Activated CD4-positive, alpha-beta T cell treated with anti-CD3 and anti-CD28 coated beads, Interleukin-2, Interleukin-6, amounts not matched to agents 100 ng/mL and 50 ng/mL, durations not matched to agents 16 hours and 8 hours (primary cell): ENCODE measurements at regions not wholly inside any gene's neighbourhood (a gene's known extent, or its start where the extent isn't known, plus 50 kb on each side); places are given as distances from the start of the nearest gene placed in this dataset.
A peak's percentile ranks its signal among the peaks of the same experiment; 100 is the strongest.

Source experiments
- DNase-seq: peaks from one replicate; pipeline ENCODE4 v3.0.0-alpha.2; 2020

DNA sequence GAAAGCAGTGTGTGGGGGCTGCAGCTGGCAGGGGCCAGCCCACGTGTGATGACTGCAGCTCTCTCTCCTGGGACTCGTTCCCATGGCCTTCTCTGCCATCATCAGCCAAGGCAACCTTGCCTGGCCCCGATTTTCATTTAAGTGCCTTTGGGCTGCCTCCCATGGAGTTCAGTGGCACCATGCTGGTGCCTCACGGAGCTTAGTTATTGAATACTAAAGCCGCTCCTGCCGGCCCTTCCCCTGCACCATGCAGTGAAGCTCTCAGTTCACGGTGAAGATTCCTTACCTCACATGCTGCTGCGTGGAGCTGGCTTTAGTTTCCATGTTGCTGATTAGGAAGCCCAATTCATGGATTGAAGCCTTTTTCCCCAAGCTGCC lies 141.5 kb upstream of the EEPD1 start:
- DNase-seq = no peak

DNA sequence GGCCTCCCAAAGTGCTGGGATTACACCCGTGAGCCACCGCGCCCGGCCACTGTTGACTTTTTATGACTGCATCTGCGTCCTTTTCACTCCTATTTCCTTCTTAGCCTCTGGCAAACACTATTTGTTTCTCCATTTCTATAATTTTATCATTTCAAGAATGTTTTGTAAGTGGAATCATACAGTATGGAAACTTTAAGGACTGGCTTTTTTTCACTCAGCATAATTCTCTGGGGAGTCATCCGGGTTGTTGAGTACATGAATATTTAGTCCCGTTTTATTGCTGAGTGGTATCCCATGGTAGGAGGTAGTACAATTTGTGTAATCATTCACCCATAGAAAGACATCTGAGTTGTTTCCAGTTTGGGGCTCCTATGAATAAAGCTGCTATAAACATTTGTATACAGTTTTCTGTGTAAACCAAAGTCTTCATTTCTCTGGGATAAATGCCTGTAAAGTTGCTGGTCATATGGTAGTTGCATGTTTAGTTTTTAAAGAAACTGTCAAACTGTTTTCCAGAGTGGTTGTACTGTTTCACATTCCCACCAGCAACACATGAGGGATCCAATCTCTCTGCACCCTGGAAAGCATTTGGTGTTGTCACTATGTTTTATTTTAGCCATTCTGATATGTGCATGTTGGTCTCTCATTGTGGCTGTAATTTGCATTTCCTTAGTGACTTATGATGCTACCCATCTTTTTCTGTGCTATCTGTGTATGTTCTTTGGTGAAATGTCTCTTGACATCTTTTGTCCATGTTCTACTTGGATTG lies 139.6 kb upstream of the EEPD1 start:
- no peak for DNase-seq

DNA sequence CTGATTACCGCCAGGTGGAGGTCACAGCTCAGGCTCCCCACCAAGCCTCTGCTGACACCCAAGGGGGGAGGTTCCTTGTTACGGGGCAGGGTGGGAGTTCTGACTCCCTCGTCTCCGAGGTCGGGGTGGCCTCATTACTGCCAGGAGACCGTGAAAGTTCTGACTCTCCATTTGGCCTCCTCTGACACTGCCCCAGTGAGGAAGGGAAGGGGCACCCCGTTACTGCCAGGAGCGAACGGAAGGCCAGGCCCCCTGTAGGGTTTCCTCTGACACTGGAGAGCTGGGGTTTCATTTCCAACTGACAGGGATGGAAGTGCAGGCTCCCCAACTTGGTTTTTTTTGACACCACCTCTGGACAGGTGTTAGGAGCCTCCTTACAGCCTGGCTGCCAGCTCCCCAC lies 138.1 kb upstream of the EEPD1 start:
- no peak for DNase-seq

- DNase-seq = no peak
Observed at GRCh38 chr7:36015733-36016132, 137.3 kb upstream of the EEPD1 start.

- DNase-seq = no peak
Observed at GRCh38 chr7:36016648-36017047, 136.4 kb upstream of the EEPD1 start.

DNA sequence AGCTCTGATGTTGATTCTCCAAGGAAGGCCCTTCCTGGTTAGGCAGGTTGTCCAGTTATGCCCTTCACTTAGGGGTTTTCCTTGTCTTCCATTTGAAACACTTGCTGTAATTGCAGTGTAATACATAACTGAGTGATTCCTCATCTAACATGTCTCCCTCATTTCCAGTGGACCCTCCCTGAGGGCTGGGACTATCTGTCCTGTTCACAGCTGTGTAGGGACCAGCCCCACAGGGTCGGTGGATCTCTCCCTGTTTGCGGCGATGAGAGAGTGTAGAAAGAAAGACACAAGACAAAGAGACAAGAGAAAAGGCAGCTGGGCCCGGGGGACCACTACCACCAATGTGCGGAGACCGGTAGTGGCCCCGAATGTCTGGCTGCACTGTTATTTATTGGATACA lies 135.9 kb upstream of the EEPD1 start:
- no peak for DNase-seq

- no peak for DNase-seq
Observed at GRCh38 chr7:36018816-36019484, 134.1 kb upstream of the EEPD1 start.

DNA sequence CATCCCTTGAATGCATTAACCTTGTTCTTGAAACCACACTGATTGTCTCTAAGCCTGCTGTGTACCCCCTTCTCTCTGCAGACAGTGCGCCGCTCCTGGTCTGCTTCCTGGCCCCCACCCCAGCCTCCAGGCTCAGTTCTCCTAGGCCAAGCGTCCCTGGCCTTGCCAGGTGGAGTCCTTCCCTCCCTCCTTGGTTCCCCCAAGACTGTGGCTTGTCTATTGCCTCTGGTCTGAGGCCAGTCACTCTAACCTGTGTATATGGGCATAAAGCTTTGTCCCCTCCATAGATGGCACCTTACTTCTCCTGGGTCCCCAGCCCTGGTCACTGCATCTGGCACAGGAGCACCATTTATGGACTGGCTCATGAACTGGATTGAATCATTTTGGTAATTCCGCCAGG lies 133.5 kb upstream of the EEPD1 start:
- no peak for DNase-seq

DNA sequence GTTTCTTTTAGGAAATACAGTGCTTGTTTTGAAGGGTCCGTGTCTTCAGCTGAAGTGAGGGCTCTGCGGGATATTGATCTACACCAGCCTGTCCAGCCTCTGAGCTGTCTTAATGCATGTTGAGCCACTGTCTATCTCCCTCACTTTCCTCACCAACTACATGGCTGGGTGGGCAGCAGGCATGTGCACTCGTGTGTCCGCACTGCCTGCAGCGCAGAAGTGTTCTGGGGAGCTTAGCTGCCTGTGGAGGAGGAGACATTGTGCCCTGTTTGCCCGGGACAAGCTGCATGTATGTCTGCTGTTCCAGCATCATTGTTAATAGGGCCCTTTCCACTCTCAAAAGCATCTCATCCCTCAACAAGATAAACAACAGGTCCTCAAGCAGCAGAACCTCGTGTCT lies 133.1 kb upstream of the EEPD1 start:
- DNase-seq = no peak

GRCh38 chr7:36021367-36021766 lies 131.7 kb upstream of the EEPD1 start:
- peak; percentile 41 for DNase-seq

- DNase-seq = no peak
Observed at GRCh38 chr7:36021917-36022550, 131.0 kb upstream of the EEPD1 start.

- no peak for DNase-seq
Observed at GRCh38 chr7:36023033-36023560, 130.0 kb upstream of the EEPD1 start.

DNA sequence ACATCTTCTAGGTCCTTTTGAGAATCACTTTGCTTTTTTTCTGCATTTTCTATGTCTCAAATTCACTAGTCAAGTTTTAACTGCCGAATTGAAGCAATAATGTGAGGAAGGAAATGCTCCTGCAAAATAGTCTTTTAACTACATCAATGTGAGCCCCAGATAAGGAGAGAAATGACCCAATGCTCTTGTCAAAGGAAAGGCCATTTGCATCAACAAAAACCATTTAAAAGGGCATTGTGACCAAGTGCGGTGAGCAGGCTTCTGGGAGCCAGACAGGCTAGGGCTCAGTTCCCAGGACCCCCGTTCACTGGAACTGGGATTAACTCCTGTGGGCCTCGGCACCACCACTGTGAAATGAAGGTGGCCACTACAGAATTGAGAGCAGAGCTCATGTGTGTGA lies 127.9 kb upstream of the EEPD1 start:
- no peak for DNase-seq

- DNase-seq = no peak
Observed at GRCh38 chr7:36029311-36029710, 123.7 kb upstream of the EEPD1 start.

- no peak for DNase-seq
Observed at GRCh38 chr7:36029853-36030515, 123.1 kb upstream of the EEPD1 start.

GRCh38 chr7:36032361-36032818 lies 120.7 kb upstream of the EEPD1 start:
- no peak for DNase-seq

DNA sequence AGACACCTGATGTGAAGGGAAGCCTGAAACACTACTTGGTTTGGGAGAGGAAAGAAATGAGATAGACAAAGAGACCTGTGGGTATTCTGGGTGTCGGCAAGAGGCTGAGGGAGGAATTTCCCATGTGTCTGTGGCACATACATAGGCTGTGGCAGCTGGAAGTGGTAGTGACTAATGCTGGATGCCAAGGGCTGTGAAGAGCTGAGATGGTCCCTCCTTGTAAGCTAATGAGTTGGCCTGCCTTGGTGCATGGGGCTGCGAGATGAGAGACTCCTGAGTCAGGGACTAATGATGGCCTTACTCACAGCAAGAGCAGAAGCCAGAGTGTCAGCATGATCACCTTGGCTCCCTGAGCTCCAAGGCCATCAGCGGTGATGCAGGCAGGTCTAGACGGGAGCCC lies 119.0 kb upstream of the EEPD1 start:
- DNase-seq = no peak

GRCh38 chr7:36035186-36035585 lies 117.9 kb upstream of the EEPD1 start:
- DNase-seq = no peak

GRCh38 chr7:36036590-36036989 lies 116.5 kb upstream of the EEPD1 start:
- DNase-seq = no peak

GRCh38 chr7:36037121-36037662 lies 115.9 kb upstream of the EEPD1 start:
- DNase-seq = peak; percentile 17

DNA sequence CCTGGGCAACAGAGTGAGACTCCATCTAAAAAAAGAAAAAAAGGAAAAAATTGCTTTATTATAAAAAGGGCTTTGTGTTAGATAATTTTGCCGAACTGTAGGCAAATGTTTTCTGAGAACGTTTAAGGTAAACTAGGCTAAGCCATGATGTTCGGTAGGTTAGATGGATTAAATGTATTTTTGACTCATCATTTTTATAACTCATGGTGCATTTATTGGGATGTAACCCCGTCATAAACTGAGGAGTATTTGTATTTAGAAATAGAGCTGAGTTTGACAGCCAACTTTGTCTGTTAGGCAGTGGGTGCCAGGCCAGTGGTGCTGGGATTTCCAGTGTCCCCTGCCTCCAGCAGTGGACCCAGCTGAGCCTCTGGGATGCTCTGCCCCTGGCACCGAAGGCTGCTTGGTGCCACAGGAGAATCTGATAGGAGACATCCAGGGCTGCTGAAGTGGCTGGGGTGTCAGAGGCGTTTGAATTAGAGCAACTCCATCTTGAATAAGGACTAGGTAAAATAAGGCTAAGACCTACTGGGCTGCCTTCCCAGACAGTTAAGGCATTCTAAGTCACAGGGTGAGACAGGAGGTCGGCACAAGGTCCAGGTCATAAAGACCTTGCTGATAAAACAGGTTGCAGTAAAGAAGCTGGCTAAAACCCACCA lies 114.9 kb upstream of the EEPD1 start:
- no peak for DNase-seq

DNA sequence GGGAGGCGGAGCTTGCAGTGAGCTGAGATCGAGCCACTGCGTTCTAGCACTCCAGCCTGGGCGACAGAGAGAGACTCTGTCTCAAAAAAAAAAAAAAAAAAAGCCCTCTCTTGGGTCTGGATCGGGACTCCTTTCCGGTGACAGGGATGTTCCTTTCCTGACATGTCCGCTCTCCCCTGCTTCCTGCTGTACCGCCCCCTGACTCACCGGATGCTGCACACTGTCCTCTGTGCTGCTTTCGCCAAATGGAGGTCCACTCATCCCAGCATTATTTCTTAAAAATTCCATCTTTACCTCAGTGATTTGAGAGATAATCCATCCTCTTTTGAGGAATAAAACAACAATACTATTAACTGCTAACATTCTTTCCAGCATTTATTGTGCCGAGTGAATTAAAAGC lies 113.8 kb upstream of the EEPD1 start:
- no peak for DNase-seq

GRCh38 chr7:36039671-36040070 lies 113.4 kb upstream of the EEPD1 start:
- no peak for DNase-seq
